Stimulated activated CD8-positive, alpha-beta memory T cell treated with anti-CD3 and anti-CD28 coated beads, Interleukin-4, amount 100 ng/mL, for 48 hours (primary cell): ENCODE measurements at regions not wholly inside any gene's neighbourhood (a gene's known extent, or its start where the extent isn't known, plus 50 kb on each side); places are given as distances from the start of the nearest gene placed in this dataset.

Experiments used
- DNase-seq: peaks from one replicate; pipeline ENCODE4 v3.0.0-alpha.2; 2020

- no peak for DNase-seq
Observed at GRCh38 chr5:97608501-97608900, 425.5 kb upstream of the RIOK2 start.

GRCh38 chr5:97618721-97619120 is 435.7 kb upstream of the RIOK2 start:
- no peak for DNase-seq

DNA sequence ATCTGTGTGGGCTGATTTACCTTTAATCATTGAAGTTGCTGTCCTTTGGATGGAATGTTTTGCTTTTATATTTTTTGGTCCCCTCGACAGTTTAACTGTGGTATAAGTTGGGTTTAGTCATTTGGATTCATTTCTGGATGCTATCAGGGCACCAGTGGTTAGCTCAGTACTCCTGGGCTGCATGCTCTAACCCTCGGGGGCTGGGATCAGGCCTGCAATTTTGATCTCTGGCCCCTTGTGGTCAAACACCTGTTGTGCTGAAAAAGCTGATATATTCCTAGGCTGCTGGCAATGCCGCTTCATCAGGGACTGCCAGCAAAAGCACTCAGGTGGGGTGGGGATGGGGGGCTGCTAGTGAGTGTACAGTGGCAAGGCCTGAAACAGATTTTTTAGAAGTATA is 440.4 kb upstream of the RIOK2 start:
- no peak for DNase-seq

GRCh38 chr5:97624886-97625285 is 441.8 kb upstream of the RIOK2 start:
- DNase-seq, result no peak

DNA sequence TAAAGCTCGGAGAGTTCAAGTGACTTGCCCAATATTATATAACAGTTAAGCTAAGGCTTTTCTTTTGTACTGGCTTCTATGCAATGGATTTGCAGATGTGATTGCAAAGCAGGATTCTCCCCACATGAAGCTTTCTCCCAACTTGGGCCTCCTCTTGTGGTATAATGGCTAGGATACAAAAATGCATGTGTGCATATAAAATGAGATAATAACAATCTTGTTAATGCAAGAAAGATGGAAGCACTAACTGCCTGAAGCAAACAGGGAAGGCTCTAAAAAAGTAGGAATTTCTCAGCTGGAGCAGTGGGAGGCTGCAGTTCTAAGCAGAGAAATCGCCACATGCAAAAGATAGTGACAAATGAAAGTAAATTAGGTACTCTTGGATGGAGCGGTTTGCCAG is 444.2 kb upstream of the RIOK2 start:
- no peak for DNase-seq

DNA sequence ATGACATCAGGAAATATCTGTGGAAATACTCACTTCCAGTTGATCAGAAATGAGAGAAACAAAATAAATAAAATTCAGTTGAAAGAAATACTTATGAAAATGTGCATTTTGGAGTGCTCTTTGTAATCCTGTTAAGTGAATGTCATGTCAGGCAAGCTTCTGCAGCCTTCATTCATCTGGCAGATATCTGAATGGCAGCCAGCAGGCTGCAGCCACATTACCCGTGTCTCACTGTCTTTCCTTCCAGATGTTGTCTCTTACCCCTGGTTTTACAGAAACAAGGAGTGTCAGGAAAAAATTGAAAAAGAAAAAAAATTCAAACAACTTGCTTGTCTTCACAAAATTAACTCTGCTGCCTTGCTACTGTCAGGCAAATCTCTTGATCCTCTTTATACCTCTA is 445.0 kb upstream of the RIOK2 start:
- no peak for DNase-seq

DNA sequence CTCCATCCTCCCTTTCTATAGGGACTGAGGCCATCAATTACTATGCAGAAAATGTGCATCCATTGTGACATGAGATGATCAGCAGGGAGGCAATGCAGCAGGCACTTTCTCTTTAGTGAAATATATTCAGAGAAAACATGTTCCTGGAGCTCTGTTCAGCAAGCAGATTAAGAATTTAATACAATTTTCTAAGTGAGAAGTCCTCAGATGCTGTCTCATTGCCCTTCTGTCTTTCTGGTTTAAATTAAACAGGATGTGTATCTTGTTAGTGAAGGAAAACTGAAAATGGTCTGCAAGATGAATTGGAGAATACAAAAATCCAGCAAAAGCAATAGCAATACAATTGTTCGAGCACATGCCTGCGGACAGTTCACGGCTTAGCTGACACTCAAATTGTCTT is 445.8 kb upstream of the RIOK2 start:
- DNase-seq, result no peak

GRCh38 chr5:97629276-97629675 is 446.2 kb upstream of the RIOK2 start:
- DNase-seq, result no peak

- DNase-seq, result no peak
Observed at GRCh38 chr5:97635553-97635952, 452.5 kb upstream of the RIOK2 start.

GRCh38 chr5:97636766-97637165 is 453.7 kb upstream of the RIOK2 start:
- DNase-seq, result no peak

DNA sequence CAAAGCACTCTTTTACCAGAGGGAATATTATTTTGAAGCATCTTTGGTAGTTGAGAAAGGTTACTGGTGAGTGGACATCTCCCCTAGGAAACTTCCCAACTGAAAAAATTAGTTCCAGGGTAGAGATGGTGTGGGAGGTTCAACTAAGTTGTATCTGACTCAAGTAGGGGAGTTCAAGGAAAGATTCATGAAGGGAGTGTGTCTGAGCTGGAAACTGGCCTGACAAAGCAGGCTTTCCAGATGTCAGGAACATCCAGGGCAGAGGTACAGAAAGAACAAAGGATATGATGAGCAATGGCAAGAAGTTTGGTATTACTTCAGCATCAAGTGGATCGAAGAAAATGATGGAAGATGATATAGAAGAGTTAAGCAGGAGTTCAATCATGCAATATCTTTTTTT is 458.0 kb upstream of the RIOK2 start:
- DNase-seq, result no peak

- DNase-seq, result no peak
Observed at GRCh38 chr5:97644206-97644605, 461.2 kb upstream of the RIOK2 start.

- DNase-seq, result no peak
Observed at GRCh38 chr5:97644896-97645295, 461.8 kb upstream of the RIOK2 start.

DNA sequence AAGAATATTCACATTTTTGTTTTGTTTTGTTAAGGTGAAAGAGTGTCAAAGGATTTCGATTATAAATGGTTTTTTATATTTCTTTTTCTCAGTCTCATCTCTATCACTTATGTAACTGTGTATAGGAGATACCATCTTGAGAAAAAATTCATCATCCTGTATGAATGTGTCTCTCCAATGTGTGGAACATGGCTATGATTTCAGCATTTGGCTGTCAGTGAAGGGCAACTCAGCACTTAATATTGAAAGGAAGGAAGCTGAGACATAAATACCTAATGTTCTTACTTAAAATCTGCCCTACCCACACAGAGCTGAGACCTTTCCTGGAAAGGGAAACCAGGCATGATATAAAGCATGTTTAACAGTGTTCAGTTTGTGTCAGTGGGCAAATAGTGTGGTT is 474.2 kb upstream of the RIOK2 start:
- DNase-seq, result no peak

GRCh38 chr5:97658116-97658900 is 475.3 kb upstream of the RIOK2 start:
- no peak for DNase-seq

GRCh38 chr5:97666783-97667182 is 483.7 kb upstream of the RIOK2 start:
- DNase-seq, result no peak

DNA sequence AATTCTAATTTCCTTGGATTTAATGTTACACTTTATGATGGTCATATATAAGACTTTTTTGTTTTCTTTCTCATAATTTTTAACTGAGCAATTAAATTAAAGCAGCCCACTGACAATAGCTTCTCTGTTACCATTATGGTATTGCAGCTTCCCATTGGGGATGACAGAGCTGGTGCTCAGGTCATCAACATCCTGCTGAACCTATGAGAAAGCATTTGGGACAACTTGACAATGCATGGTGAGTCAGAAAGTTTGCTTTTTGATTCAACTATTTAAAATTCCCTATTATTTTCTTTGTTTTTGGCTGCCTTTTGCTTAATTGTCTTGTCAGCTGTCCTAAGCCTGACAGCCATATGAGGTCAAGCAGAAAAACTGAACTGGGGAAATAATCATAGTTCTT is 487.4 kb upstream of the RIOK2 start:
- no peak for DNase-seq

GRCh38 chr5:97676608-97677007 is 493.6 kb upstream of the RIOK2 start:
- no peak for DNase-seq

DNA sequence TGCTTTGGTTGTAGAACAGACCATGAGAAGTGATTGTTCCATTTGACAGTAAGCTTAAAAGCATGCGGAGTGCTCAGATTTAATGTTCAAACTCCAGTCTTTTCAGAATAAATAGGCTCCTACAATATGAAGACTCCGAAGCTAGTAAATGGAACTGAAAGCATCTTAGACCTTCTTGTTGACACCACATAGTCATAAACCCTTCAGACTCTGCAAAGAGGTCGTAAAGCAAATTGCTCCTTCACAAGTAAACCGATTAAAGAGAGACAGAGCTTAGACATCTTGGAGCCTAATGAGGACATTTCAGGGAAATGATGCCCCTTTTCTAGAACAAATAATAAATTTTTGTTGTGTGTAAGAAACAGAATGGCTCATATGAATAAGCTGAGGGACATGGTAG is 511.0 kb upstream of the RIOK2 start:
- no peak for DNase-seq

GRCh38 chr5:97714424-97714823 is 531.4 kb upstream of the RIOK2 start:
- no peak for DNase-seq

GRCh38 chr5:97726106-97726505 is 543.1 kb upstream of the RIOK2 start:
- no peak for DNase-seq

DNA sequence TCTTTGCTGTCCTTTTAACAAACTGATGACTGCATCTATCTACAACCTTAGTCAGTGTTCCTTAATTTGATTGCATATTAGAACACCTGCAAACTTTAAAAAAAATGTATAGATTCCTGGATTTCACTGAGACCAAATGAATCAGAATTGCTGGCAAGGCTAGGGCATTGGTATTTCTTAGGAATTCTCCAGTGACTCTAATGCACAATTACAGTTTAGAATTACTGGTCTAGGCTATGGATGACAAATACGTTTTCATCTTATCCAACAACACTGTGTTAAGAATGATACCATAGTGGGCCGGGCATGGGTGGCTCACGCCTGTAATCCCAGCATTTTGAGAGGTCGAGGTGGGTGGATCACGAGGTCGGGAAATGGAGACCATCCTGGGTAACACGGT is 545.9 kb upstream of the RIOK2 start:
- no peak for DNase-seq

DNA sequence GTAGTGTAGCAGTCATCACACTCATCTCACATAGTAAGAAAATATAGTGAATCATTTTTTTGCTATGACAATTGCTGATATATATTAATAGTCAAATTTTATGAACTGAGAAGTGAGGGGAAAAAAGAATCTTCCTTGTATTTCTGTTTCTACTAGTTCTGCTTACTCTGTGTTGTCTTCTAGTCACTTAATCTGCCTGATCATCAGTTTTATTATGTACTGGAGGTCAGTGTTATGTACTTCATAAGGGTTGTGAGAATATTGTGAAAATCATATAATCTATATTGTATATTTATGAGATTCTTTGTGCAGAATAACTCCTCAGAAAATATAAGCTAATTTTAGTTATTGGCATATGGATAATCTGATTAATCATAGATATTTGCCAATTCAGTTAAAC is 546.9 kb upstream of the RIOK2 start:
- no peak for DNase-seq

DNA sequence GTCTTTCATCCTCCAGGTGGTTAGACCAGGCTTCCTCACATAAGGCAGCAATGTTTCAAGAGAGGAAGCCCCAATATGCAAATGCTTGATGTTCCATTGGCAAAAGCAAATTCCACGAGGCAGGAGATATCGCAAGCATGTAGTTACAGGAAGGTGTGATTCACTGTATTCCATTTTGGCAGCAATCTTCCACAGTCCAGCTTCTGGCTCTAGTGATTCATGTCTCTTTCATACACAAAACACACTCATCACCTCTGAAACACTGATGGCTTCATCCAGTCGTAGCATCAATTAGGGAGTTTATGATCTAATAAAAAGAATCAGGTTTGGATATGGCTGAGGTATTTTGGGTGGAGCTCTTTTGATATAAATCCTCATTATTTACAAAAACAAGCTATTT is 552.2 kb upstream of the RIOK2 start:
- no peak for DNase-seq

DNA sequence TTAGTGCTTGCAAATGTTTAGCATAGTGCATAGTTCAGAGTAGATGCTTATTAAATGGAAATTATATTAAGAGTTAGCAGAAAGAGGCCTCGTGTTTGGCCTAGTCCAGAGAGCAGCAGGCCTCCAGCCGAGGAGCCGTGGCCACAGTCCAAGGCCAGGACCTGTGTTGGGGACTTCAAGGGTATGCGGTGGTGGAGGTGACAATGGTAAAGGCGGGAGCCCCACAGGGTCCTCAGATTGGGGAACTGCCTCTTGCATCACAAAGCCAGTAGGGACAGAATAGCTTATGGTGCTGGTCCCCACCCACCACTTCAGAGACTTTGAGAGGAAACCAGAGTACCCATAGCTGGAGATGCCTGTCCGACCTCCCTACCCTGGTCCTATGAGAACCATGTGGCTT is 554.6 kb upstream of the RIOK2 start:
- no peak for DNase-seq

DNA sequence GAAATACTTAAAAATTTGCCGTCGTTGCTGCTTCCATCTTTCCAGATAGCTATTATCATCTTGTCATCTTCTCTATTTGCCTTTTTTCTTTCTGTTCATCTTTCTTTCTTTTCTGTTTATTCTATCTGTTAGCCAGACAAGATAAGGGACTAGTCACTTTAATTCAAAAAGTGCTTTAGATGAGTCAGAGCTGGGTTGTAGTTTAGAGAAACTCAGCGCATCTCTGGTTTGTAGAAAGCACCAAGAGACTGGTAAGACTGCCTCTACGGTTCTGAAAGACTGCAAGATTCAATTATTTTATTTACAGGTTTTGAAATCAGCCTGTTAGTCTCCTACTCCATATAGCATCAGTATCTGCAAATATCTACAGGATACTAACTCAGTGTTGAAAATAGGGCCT is 562.8 kb upstream of the RIOK2 start:
- DNase-seq, result no peak
